NT2/D1 (cell line): ENCODE measurements at regions not wholly inside any gene's neighbourhood (a gene's known extent, or its start where the extent isn't known, plus 50 kb on each side); places are given as distances from the start of the nearest gene placed in this dataset.
A peak's percentile ranks its signal among the peaks of the same experiment; 100 is the strongest.

Experiments
- DNase-seq: peaks from one replicate; pipeline ENCODE4 v3.0.0-alpha.2; 2011; ENCODE audit warnings: low read depth, low spot score
- H3K27me3 ChIP-seq: 2 replicates; pipeline ENCODE4 v1.6.0; 2011; ENCODE audit warnings: mild to moderate bottlenecking; ENCODE audit not compliant: insufficient read length, insufficient read depth
- H3K36me3 ChIP-seq: 2 replicates; pipeline ENCODE4 v1.6.1; 2011; ENCODE audit warnings: mild to moderate bottlenecking, low read length, mixed read lengths; ENCODE audit not compliant: insufficient read depth, insufficient read length
- H3K4me1 ChIP-seq: 2 replicates; pipeline ENCODE4 v1.5.1; 2011; ENCODE audit not compliant: insufficient read depth, insufficient read length
- H3K4me3 ChIP-seq: 2 replicates; pipeline ENCODE4 v1.5.1; 2011; ENCODE audit warnings: low read depth; ENCODE audit not compliant: insufficient read length
- H3K9ac ChIP-seq: 2 replicates; pipeline ENCODE4 v1.6.0; 2011; ENCODE audit warnings: low read depth; ENCODE audit not compliant: insufficient read length
- H3K9me3 ChIP-seq: 2 replicates; pipeline ENCODE4 v1.5.1; 2011; ENCODE audit warnings: mild to moderate bottlenecking, low read length; ENCODE audit not compliant: insufficient read depth
- SUZ12 ChIP-seq: IDR thresholded peaks from 2 replicates; pipeline ENCODE4 v1.6.1; 2011; ENCODE audit not compliant: insufficient read length, insufficient read depth; ENCODE audit errors: extremely low read depth
- YY1 ChIP-seq: IDR thresholded peaks from 2 replicates; pipeline ENCODE4 v1.6.1; 2011; ENCODE audit not compliant: insufficient read length, insufficient read depth
- ZNF274 ChIP-seq: IDR thresholded peaks from 2 replicates; pipeline ENCODE4 v1.6.1; 2011; ENCODE audit warnings: mild to moderate bottlenecking, low read depth, low read length

DNA sequence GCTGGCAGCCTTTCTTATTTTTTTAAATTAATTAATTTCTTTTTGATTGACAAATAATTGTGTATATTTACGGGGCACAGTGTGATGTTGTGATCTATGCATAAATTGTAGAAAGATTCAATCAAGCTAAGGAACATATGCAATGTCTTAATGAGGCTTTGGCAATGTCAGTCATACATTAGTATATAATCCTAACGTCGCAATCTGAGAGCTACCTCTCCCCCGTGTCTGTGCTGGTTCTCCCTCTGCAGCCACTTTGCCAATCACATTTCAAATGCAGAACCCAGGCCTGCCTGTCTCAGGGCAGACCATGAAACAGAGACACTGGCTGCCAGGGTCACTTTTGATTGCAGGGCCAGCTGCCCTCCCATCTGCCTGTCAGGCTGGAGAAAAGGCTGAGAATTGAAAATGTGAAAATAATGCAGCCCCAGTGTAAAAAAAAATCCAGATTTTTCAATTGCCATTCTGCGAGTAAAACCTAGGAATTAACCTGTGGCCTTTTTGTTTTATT is 56.3 kb downstream of the SLC24A2 start:
- Histone ChIP-seq H3K36me3 (no peaks in the 10 kb centered on the region), H3K4me3 (no peak overlapping the region), H3K27me3 (no peaks in the 10 kb centered on the region), H3K9me3 (no peaks in the 10 kb centered on the region), H3K9ac (no peak overlapping the region), H3K4me1 (no peaks in the 10 kb centered on the region)
- DNase-seq = no peak
- TF ChIP-seq YY1 = no peak
- TF ChIP-seq ZNF274 = no peak
- no peak for TF ChIP-seq SUZ12

DNA sequence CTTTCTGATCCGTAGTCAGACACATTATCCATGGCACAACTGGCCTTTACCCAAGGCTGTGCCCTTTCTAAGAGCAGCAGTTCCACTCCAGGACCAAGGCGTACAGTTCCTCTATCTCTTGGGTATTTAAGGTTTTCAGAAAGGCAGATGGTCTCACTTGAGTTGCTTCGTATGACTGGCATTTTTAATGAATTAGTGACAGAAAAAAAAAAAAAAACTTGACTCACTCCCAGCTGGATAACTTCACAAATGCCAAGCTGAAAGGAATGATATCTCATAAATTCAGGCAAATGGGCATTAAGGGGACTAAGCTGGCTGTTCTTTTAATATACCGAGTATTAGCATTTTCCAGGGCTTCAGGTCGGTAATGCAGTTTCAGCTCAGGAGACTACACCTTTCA is 60.7 kb downstream of the SLC24A2 start:
- Histone ChIP-seq H3K36me3 (no peaks in the 10 kb centered on the region), H3K9ac (no peak overlapping the region), H3K27me3 (no peaks in the 10 kb centered on the region), H3K9me3 (no peaks in the 10 kb centered on the region), H3K4me3 (no peak overlapping the region), H3K4me1 (no peaks in the 10 kb centered on the region)
- no peak for DNase-seq
- TF ChIP-seq ZNF274 (no peak), SUZ12 (no peak), YY1 (no peak)

- H3K9ac ChIP-seq = no peak overlapping the region
- no peak for DNase-seq
- no peaks in the 10 kb centered on the region for H3K4me1 ChIP-seq
- TF ChIP-seq YY1 (no peak), SUZ12 (no peak), ZNF274 (no peak)
- H3K4me3 ChIP-seq = no peak overlapping the region
- H3K9me3 ChIP-seq = no peaks in the 10 kb centered on the region
- no peaks in the 10 kb centered on the region for H3K36me3 ChIP-seq
- H3K27me3 ChIP-seq = no peaks in the 10 kb centered on the region
Measured at GRCh38 chr9:19725970-19726369, 62.9 kb downstream of the SLC24A2 start.

DNA sequence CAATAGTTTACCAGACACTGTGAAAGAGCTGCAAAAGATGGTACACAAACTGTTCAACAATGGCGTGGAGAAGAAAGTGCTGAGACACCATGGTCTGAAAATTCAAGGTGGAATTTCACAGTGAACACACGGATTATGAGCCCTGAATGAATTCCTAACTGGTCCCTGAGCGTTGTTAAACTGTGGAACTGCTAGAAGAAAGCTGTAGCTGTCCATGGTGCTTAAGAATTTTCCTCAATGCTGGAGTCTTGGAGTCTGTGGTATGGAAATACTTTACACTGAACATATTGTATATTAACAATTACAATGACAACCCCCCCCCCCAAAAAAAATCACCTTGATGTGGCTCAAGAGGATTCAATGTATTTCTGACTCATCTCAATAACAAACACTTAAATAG is 68.5 kb downstream of the SLC24A2 start:
- H3K9ac ChIP-seq = no peak overlapping the region
- H3K9me3 ChIP-seq = no peaks in the 10 kb centered on the region
- DNase-seq = peak; percentile 38
- H3K4me1 ChIP-seq = no peaks in the 10 kb centered on the region
- H3K36me3 ChIP-seq = no peaks in the 10 kb centered on the region
- no peak overlapping the region for H3K4me3 ChIP-seq
- H3K27me3 ChIP-seq = no peaks in the 10 kb centered on the region
- TF ChIP-seq YY1 (no peak), SUZ12 (no peak), ZNF274 (no peak)

DNA sequence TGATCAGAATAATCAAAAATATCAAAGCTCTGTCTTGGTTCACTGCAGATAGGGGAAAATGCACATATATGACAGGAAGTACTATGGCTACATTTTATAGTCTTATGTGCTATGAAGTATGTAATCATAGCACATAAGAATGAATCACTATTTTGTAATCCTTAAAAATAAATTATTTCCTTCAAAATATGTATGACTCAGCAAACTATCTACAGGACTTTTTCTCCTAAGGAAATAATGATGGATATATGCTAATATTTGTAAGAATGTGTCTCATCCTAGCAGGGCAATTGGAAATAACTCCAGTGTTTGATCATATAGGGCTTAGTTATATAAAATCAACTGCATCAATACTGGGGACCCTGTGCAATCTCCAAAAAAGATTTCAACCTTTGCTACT is 85.1 kb downstream of the SLC24A2 start:
- Histone ChIP-seq H3K9ac (no peak overlapping the region), H3K4me1 (no peaks in the 10 kb centered on the region), H3K4me3 (no peak overlapping the region), H3K27me3 (no peaks in the 10 kb centered on the region), H3K9me3 (no peaks in the 10 kb centered on the region), H3K36me3 (no peaks in the 10 kb centered on the region)
- no peak for DNase-seq
- TF ChIP-seq YY1 (no peak), ZNF274 (no peak)

- Histone ChIP-seq H3K36me3 (no peaks in the 10 kb centered on the region), H3K4me3 (no peak overlapping the region), H3K9me3 (no peaks in the 10 kb centered on the region), H3K4me1 (no peaks in the 10 kb centered on the region), H3K9ac (no peak overlapping the region), H3K27me3 (no peaks in the 10 kb centered on the region)
- no peak for DNase-seq
- TF ChIP-seq SUZ12 = no peak
Measured at GRCh38 chr9:19701991-19702390, 86.8 kb downstream of the SLC24A2 start.

DNA sequence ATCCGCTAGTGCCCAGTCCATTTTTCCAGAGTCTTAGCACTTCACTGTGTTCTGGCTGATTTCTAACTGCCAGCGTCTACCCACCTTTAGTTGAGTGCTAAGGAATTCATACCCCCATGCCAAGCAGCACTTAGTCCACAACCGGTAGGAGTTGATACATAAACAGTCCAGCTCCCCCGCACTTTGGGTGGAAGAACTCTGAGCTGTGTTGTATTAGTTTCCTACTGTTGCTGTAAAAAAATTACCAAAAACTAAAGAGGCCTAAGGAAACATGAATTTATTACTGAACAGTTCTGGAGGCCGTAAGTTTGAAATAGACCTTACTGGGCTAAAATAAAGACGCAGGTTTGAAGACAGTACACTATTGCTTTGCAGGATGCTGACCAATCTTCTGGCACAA is 87.6 kb downstream of the SLC24A2 start:
- Histone ChIP-seq H3K4me1 (no peaks in the 10 kb centered on the region), H3K4me3 (no peak overlapping the region), H3K27me3 (no peaks in the 10 kb centered on the region), H3K9me3 (no peaks in the 10 kb centered on the region), H3K9ac (no peak overlapping the region), H3K36me3 (no peaks in the 10 kb centered on the region)
- TF ChIP-seq SUZ12 (no peak), ZNF274 (no peak), YY1 (no peak)
- no peak for DNase-seq

- Histone ChIP-seq H3K4me1 (no peaks in the 10 kb centered on the region), H3K4me3 (no peak overlapping the region), H3K27me3 (no peaks in the 10 kb centered on the region), H3K9ac (no peak overlapping the region), H3K9me3 (no peaks in the 10 kb centered on the region), H3K36me3 (no peaks in the 10 kb centered on the region)
- TF ChIP-seq ZNF274 = no peak
- TF ChIP-seq SUZ12 = no peak
- no peak for TF ChIP-seq YY1
- DNase-seq = no peak
Measured at GRCh38 chr9:19700699-19701098, 88.1 kb downstream of the SLC24A2 start.
